OCI-LY3 (cell line): ENCODE measurements at regions not wholly inside any gene's neighbourhood (a gene's known extent, or its start where the extent isn't known, plus 50 kb on each side); places are given as distances from the start of the nearest gene placed in this dataset.

Source experiments
- CTCF ChIP-seq: fragments of 200-600, 300-600 bp; sonication (generic); IDR thresholded peaks from 2 replicates; pipeline ENCODE4 v1.5.1; 2014; ENCODE audit warnings: antibody characterized with exemption, low read length, low read depth
- EZH2phosphoT487 ChIP-seq: fragments of 200-600 bp; shearing (Covaris generic); IDR thresholded peaks from 2 replicates; pipeline ENCODE4 v1.6.1; 2018; ENCODE audit warnings: antibody characterized with exemption, mixed run types, low read depth

GRCh38 chr14:97796511-97796910, 999.3 kb downstream of the VRK1 start:
- TF ChIP-seq CTCF = no peak
- no peak for TF ChIP-seq EZH2phosphoT487
